Neural progenitor cell (in vitro differentiated cells): ENCODE measurements at regions not wholly inside any gene's neighbourhood (a gene's known extent, or its start where the extent isn't known, plus 50 kb on each side); places are given as distances from the start of the nearest gene placed in this dataset.

Experiments
- DNase-seq: peaks from one replicate; pipeline ENCODE4 v3.0.0-alpha.2; 2016; ENCODE audit warnings: low spot score
- H2AFZ ChIP-seq: fragments of 200-600 bp; sonication (generic); replicated peaks from 2 replicates; pipeline ENCODE4 v1.6.1; 2016; ENCODE audit warnings: antibody characterized with exemption
- H3F3A ChIP-seq: fragments of 200-600 bp; sonication (generic); 2 replicates; pipeline ENCODE4 v1.6.1; 2016; ENCODE audit warnings: antibody characterized with exemption, low read depth
- H3K27ac ChIP-seq: fragments of 200-600 bp; sonication (generic); 2 replicates; pipeline ENCODE4 v1.5.1; 2016; ENCODE audit warnings: mild to moderate bottlenecking
- H3K27me3 ChIP-seq: fragments of 200-600 bp; sonication (generic); 2 replicates; pipeline ENCODE4 v1.6.1; 2016; ENCODE audit warnings: mild to moderate bottlenecking, moderate library complexity
- H3K36me3 ChIP-seq: fragments of 200-600 bp; sonication (generic); 2 replicates; pipeline ENCODE4 v1.5.1; 2016
- H3K4me1 ChIP-seq: fragments of 200-600 bp; sonication (generic); 2 replicates; pipeline ENCODE4 v1.6.1; 2016; ENCODE audit warnings: mixed run types
- H3K4me2 ChIP-seq: fragments of 200-600 bp; sonication (generic); 2 replicates; pipeline ENCODE4 v1.6.1; 2016
- H3K4me3 ChIP-seq: fragments of 200-600 bp; sonication (generic); 2 replicates; pipeline ENCODE4 v1.5.1; 2016
- H3K79me2 ChIP-seq: fragments of 200-600 bp; sonication (generic); 2 replicates; pipeline ENCODE4 v1.6.1; 2016; ENCODE audit warnings: low read depth
- H3K9ac ChIP-seq: fragments of 200-600 bp; sonication (generic); 2 replicates; pipeline ENCODE4 v1.6.1; 2016
- H3K9me3 ChIP-seq: fragments of 200-600 bp; sonication (generic); 2 replicates; pipeline ENCODE4 v1.5.1; 2016; ENCODE audit warnings: low read depth
- H4K20me1 ChIP-seq: fragments of 200-600 bp; sonication (generic); 2 replicates; pipeline ENCODE4 v1.6.1; 2016; ENCODE audit warnings: low read depth
- H3K27ac Mint-ChIP-seq: 3 replicates; pipeline ENCODE4 v1.8.0; 2021; ENCODE audit warnings: mixed read lengths
- H3K27me3 Mint-ChIP-seq: 2 replicates; pipeline ENCODE4 v1.8.0; 2022; ENCODE audit warnings: low read depth, mild to moderate bottlenecking, inconsistent platforms, moderate library complexity, mixed read lengths; ENCODE audit not compliant: insufficient read depth
- H3K36me3 Mint-ChIP-seq: 3 replicates; pipeline ENCODE4 v1.8.0; 2021; ENCODE audit warnings: mixed read lengths
- H3K4me1 Mint-ChIP-seq: 3 replicates; pipeline ENCODE4 v1.8.0; 2021; ENCODE audit warnings: mixed read lengths
- H3K4me3 Mint-ChIP-seq: 3 replicates; pipeline ENCODE4 v1.8.0; 2021; ENCODE audit warnings: mild to moderate bottlenecking, moderate library complexity, mixed read lengths
- H3K9me3 Mint-ChIP-seq: 3 replicates; pipeline ENCODE4 v1.8.0; 2020; ENCODE audit warnings: mixed read lengths
- CTCF ChIP-seq: fragments of 200-600 bp; sonication (generic); IDR thresholded peaks from 2 replicates; pipeline ENCODE4 v1.5.1; 2017; ENCODE audit warnings: antibody characterized with exemption, mild to moderate bottlenecking
- EZH2 ChIP-seq: fragments of 200-600 bp; sonication (generic); IDR thresholded peaks from 2 replicates; pipeline ENCODE4 v1.6.1; 2017; ENCODE audit warnings: antibody characterized with exemption, mild to moderate bottlenecking, moderate library complexity
- EZH2phosphoT487 ChIP-seq: fragments of 200-600 bp; sonication (generic); IDR thresholded peaks from 2 replicates; pipeline ENCODE4 v1.6.1; 2017; ENCODE audit warnings: antibody characterized with exemption

GRCh38 chr9:91500509-91501014 lies 76.9 kb upstream of the NFIL3 start:
- TF ChIP-seq EZH2 (no peak), CTCF (no peak), EZH2phosphoT487 (no peak)
- H3K4me1 Mint-ChIP-seq: peaks cover 10% of the 10 kb centered on the region
- Histone ChIP-seq H3K36me3 (no peaks in the 10 kb centered on the region), H4K20me1 (no peaks in the 10 kb centered on the region), H3K27ac (no peak overlapping the region), H3K79me2 (no peaks in the 10 kb centered on the region), H3F3A (no peaks in the 10 kb centered on the region), H3K9me3 (no peaks in the 10 kb centered on the region), H3K9ac (no peak overlapping the region), H3K27me3 (no peaks in the 10 kb centered on the region), H3K4me1 (no peaks in the 10 kb centered on the region), H2AFZ (no peak overlapping the region), H3K4me2 (no peak overlapping the region), H3K4me3 (no peak overlapping the region)
- no peaks in the 10 kb centered on the region for H3K36me3 Mint-ChIP-seq
- no peak for DNase-seq
- H3K9me3 Mint-ChIP-seq: no peaks in the 10 kb centered on the region
- no peaks in the 10 kb centered on the region for H3K27me3 Mint-ChIP-seq
- no peak overlapping the region for H3K27ac Mint-ChIP-seq
- no peak overlapping the region for H3K4me3 Mint-ChIP-seq

GRCh38 chr9:91496351-91496750 lies 72.7 kb upstream of the NFIL3 start:
- H2AFZ ChIP-seq: no peak overlapping the region
- no peak overlapping the region for H3K4me3 ChIP-seq
- Mint-ChIP-seq H3K4me1 (peaks cover 10% of the 10 kb centered on the region), H3K4me3 (no peak overlapping the region), H3K27ac (no peak overlapping the region), H3K27me3 (peaks cover 2% of the 10 kb centered on the region), H3K36me3 (no peaks in the 10 kb centered on the region), H3K9me3 (no peaks in the 10 kb centered on the region)
- no peaks in the 10 kb centered on the region for H3K27me3 ChIP-seq
- H3K9ac ChIP-seq: no peak overlapping the region
- no peak overlapping the region for H3K4me2 ChIP-seq
- H3K36me3 ChIP-seq: no peaks in the 10 kb centered on the region
- H3K9me3 ChIP-seq: no peaks in the 10 kb centered on the region
- H4K20me1 ChIP-seq: no peaks in the 10 kb centered on the region
- H3K79me2 ChIP-seq: no peaks in the 10 kb centered on the region
- TF ChIP-seq EZH2 (no peak), CTCF (no peak), EZH2phosphoT487 (no peak)
- no peaks in the 10 kb centered on the region for H3K4me1 ChIP-seq
- DNase-seq: no peak
- no peak overlapping the region for H3K27ac ChIP-seq
- H3F3A ChIP-seq: no peaks in the 10 kb centered on the region

- no peaks in the 10 kb centered on the region for H3K36me3 Mint-ChIP-seq
- no peak for TF ChIP-seq EZH2
- TF ChIP-seq EZH2phosphoT487: no peak
- TF ChIP-seq CTCF: no peak
- Histone ChIP-seq H3K9ac (no peak overlapping the region), H3F3A (no peaks in the 10 kb centered on the region), H3K4me3 (no peak overlapping the region), H3K27me3 (no peaks in the 10 kb centered on the region), H3K9me3 (no peaks in the 10 kb centered on the region), H2AFZ (no peak overlapping the region), H3K27ac (no peak overlapping the region), H4K20me1 (no peaks in the 10 kb centered on the region), H3K4me1 (no peaks in the 10 kb centered on the region), H3K36me3 (no peaks in the 10 kb centered on the region), H3K79me2 (no peaks in the 10 kb centered on the region), H3K4me2 (no peak overlapping the region)
- H3K4me1 Mint-ChIP-seq: peaks cover 6% of the 10 kb centered on the region
- no peaks in the 10 kb centered on the region for H3K9me3 Mint-ChIP-seq
- DNase-seq: no peak
- no peak overlapping the region for H3K4me3 Mint-ChIP-seq
- H3K27ac Mint-ChIP-seq: no peak overlapping the region
- peaks cover 2% of the 10 kb centered on the region for H3K27me3 Mint-ChIP-seq
These were observed 71.8 kb upstream of the NFIL3 start for GRCh38 chr9:91495450-91495849.
